ENCODE measurements at regions not wholly inside any gene's neighbourhood (a gene's known extent, or its start where the extent isn't known, plus 50 kb on each side); places are given as distances from the start of the nearest gene placed in this dataset.

GRCh38 chrX:110408949-110409588, 50.4 kb downstream of the RTL9 start:
- DNase-seq (ENCODE audit: low spot score): no peak

- DNase-seq (ENCODE audit: low spot score): peak; percentile 70
These were observed 51.3 kb downstream of the RTL9 start for GRCh38 chrX:110409925-110410324.

- DNase-seq (ENCODE audit: low spot score): no peak
These were observed 52.0 kb downstream of the RTL9 start for GRCh38 chrX:110410603-110411002.

- peak; percentile 63 for DNase-seq (ENCODE audit: low spot score)
These were observed 54.5 kb downstream of the RTL9 start for GRCh38 chrX:110412971-110413726.

- no peak for DNase-seq (ENCODE audit: low spot score)
These were observed 55.1 kb downstream of the RTL9 start for GRCh38 chrX:110413727-110414124.

- no peak for DNase-seq (ENCODE audit: low spot score)
These were observed 55.6 kb downstream of the RTL9 start for GRCh38 chrX:110414273-110414672.

- DNase-seq (ENCODE audit: low spot score): no peak
These were observed 56.2 kb downstream of the RTL9 start for GRCh38 chrX:110414679-110415439.

- peak; percentile 26 for DNase-seq (ENCODE audit: low spot score)
These were observed 57.0 kb downstream of the RTL9 start for GRCh38 chrX:110415440-110416170.

- no peak for DNase-seq (ENCODE audit: low spot score)
These were observed 58.5 kb downstream of the RTL9 start for GRCh38 chrX:110417128-110417527.

GRCh38 chrX:110418316-110419235, 59.9 kb downstream of the RTL9 start:
- peak; percentile 45 for DNase-seq (ENCODE audit: low spot score)

- DNase-seq (ENCODE audit: low spot score): no peak
These were observed 60.9 kb downstream of the RTL9 start for GRCh38 chrX:110419512-110419911.

GRCh38 chrX:110420771-110421499, 62.3 kb downstream of the RTL9 start:
- DNase-seq (ENCODE audit: low spot score): peak; percentile 31

GRCh38 chrX:110421500-110422455, 63.1 kb downstream of the RTL9 start:
- no peak for DNase-seq (ENCODE audit: low spot score)

- no peak for DNase-seq (ENCODE audit: low spot score)
These were observed 66.8 kb downstream of the RTL9 start for GRCh38 chrX:110425222-110426154.

- no peak for DNase-seq (ENCODE audit: low spot score)
These were observed 67.5 kb downstream of the RTL9 start for GRCh38 chrX:110426155-110426504.

- DNase-seq (ENCODE audit: low spot score): no peak
These were observed 68.4 kb downstream of the RTL9 start for GRCh38 chrX:110427076-110427475.

- DNase-seq (ENCODE audit: low spot score): no peak
These were observed 69.5 kb downstream of the RTL9 start for GRCh38 chrX:110428144-110428543.

Data from RKO (cell line).